CD8-positive, alpha-beta memory T cell (primary cell): ENCODE measurements at regions not wholly inside any gene's neighbourhood (a gene's known extent, or its start where the extent isn't known, plus 50 kb on each side); places are given as distances from the start of the nearest gene placed in this dataset.

Experiments
- CTCF ChIA-PET: fragments of 350-600 bp; sonication (Branson Sonifier 250); formaldehyde crosslinking; loops from one replicate; lab custom pipeline; 2021; ENCODE audit warnings: antibody characterized with exemption; lab: Charles Lee
- POLR2A ChIA-PET: fragments of 350-600 bp; sonication (Branson Sonifier 250); formaldehyde crosslinking; loops from one replicate; lab custom pipeline; 2021; ENCODE audit warnings: antibody characterized with exemption; lab: Charles Lee
- DNase-seq, 5 donors: peaks; one replicate each; pipeline versions ENCODE4 v3.0.0 to v3.0.0-alpha.2; 2020 to 2022; ENCODE audit warnings: mixed read lengths in 1 of 5
- H3K27ac ChIP-seq: one replicate; pipeline ENCODE4 v1.7.0; 2013; ENCODE audit warnings: low read depth, mild to moderate bottlenecking, low read length, moderate library complexity
- H3K27me3 ChIP-seq: 2 replicates; pipeline ENCODE4 v1.7.0; 2013; ENCODE audit warnings: low read length, mild to moderate bottlenecking; ENCODE audit not compliant: insufficient read depth, poor library complexity, severe bottlenecking
- H3K36me3 ChIP-seq: 2 replicates; pipeline ENCODE4 v1.7.0; 2013; ENCODE audit warnings: mild to moderate bottlenecking, low read length, moderate library complexity; ENCODE audit not compliant: insufficient read depth
- H3K4me1 ChIP-seq: 2 replicates; pipeline ENCODE4 v1.7.0; 2013; ENCODE audit warnings: mild to moderate bottlenecking, low read length, moderate library complexity; ENCODE audit not compliant: insufficient read depth
- H3K4me3 ChIP-seq: 2 replicates; pipeline ENCODE4 v1.7.0; 2013; ENCODE audit warnings: mild to moderate bottlenecking, low read length
- H3K9me3 ChIP-seq: 2 replicates; pipeline ENCODE4 v1.7.0; 2013; ENCODE audit warnings: mild to moderate bottlenecking, low read length
- H3K27ac Mint-ChIP-seq, 8 donors: one replicate each; pipeline ENCODE4 v1.8.0; 2020 to 2021; ENCODE audit warnings: mixed read lengths in 8 of 8, mild to moderate bottlenecking in 6 of 8, inconsistent platforms in 3 of 8, moderate library complexity in 3 of 8
- H3K27me3 Mint-ChIP-seq, 2 donors: one replicate each; pipeline ENCODE4 v1.8.0; 2020 to 2021; ENCODE audit warnings: mixed read lengths in 2 of 2, mild to moderate bottlenecking in 1 of 2, moderate library complexity in 1 of 2
- H3K36me3 Mint-ChIP-seq, 3 donors: one replicate each; pipeline ENCODE4 v1.8.0; 2020 to 2021; ENCODE audit warnings: mixed read lengths in 3 of 3, inconsistent platforms in 1 of 3, mild to moderate bottlenecking in 1 of 3
- H3K4me1 Mint-ChIP-seq, 3 donors: one replicate each; pipeline ENCODE4 v1.8.0; 2020 to 2021; ENCODE audit warnings: mixed read lengths in 3 of 3, inconsistent platforms in 1 of 3, mild to moderate bottlenecking in 1 of 3
- H3K4me3 Mint-ChIP-seq, 7 donors: one replicate each; pipeline ENCODE4 v1.8.0; 2020 to 2021; ENCODE audit warnings: mixed read lengths in 7 of 7, mild to moderate bottlenecking in 6 of 7, moderate library complexity in 4 of 7, inconsistent platforms in 2 of 7
- H3K9me3 Mint-ChIP-seq, 5 donors: one replicate each; pipeline ENCODE4 v1.8.0; 2020 to 2022; ENCODE audit warnings: mixed read lengths in 5 of 5, mild to moderate bottlenecking in 3 of 5, moderate library complexity in 2 of 5, inconsistent platforms in 1 of 5

- POLR2A ChIA-PET = interaction anchor here (0.5 to 1.9 kb wide), 16 partner anchors 9 to 1681 kb away, joined by 3 to 9 read pairs (median 4); no protein-coding TSS in a partner anchor
Observed at GRCh38 chr7:130912862-130913638, 179.0 kb upstream of the KLF14 start.

GRCh38 chr7:130913639-130914553 lies 179.9 kb upstream of the KLF14 start:
- no peaks in the 10 kb centered on the region for H3K9me3 Mint-ChIP-seq
- peaks cover 0 to 3% of the 10 kb centered on the region in 2 donors for H3K27me3 Mint-ChIP-seq
- no peak for DNase-seq
- ChIA-PET POLR2A (interaction anchor here (0.6 to 1.9 kb wide), 15 partner anchors 8 to 1681 kb away, joined by 3 to 9 read pairs (median 5); no protein-coding TSS in a partner anchor), CTCF (interaction anchor here (1.1 to 2.3 kb wide), 10 partner anchors 9 to 501 kb away, joined by 3 to 9 read pairs (median 6); no protein-coding TSS in a partner anchor)
- H3K36me3 Mint-ChIP-seq = peaks cover 0 to 66% (median 0%) of the 10 kb centered on the region in 3 donors
- peak overlapping the region; percentile 93 to 98 (median 96) for H3K27ac Mint-ChIP-seq
- Histone ChIP-seq H3K27ac (peak overlapping the region; percentile 84), H3K36me3 (no peaks in the 10 kb centered on the region), H3K4me1 (peaks cover 90% of the 10 kb centered on the region), H3K27me3 (no peaks in the 10 kb centered on the region), H3K9me3 (no peaks in the 10 kb centered on the region), H3K4me3 (peak overlapping the region; percentile 80)
- H3K4me3 Mint-ChIP-seq = peak overlapping the region; percentile 89 to 96 (median 92)
- H3K4me1 Mint-ChIP-seq = peaks cover 92 to 99% (median 97%) of the 10 kb centered on the region in 3 donors

More at GRCh38 chr7:130912862-130913638, 179.0 kb upstream of the KLF14 start:
- Mint-ChIP-seq H3K4me3 (peak overlapping the region; percentile 89 to 96 (median 92)), H3K27me3 (peaks cover 0 to 3% of the 10 kb centered on the region in 2 donors), H3K4me1 (peaks cover 87 to 96% (median 94%) of the 10 kb centered on the region in 3 donors), H3K36me3 (peaks cover 0 to 65% (median 0%) of the 10 kb centered on the region in 3 donors), H3K27ac (peak overlapping the region; percentile 93 to 98 (median 96)), H3K9me3 (no peaks in the 10 kb centered on the region)
- Histone ChIP-seq H3K4me3 (peak overlapping the region; percentile 80), H3K36me3 (no peaks in the 10 kb centered on the region), H3K27ac (peak overlapping the region; percentile 84), H3K4me1 (peaks cover 84% of the 10 kb centered on the region), H3K9me3 (no peaks in the 10 kb centered on the region), H3K27me3 (no peaks in the 10 kb centered on the region)
- DNase-seq = peak; percentile 77 to 91 (median 84)
- CTCF ChIA-PET = interaction anchor here (1.1 to 2.3 kb wide), 8 partner anchors 10 to 502 kb away, joined by 3 to 9 read pairs (median 6); no protein-coding TSS in a partner anchor

DNA sequence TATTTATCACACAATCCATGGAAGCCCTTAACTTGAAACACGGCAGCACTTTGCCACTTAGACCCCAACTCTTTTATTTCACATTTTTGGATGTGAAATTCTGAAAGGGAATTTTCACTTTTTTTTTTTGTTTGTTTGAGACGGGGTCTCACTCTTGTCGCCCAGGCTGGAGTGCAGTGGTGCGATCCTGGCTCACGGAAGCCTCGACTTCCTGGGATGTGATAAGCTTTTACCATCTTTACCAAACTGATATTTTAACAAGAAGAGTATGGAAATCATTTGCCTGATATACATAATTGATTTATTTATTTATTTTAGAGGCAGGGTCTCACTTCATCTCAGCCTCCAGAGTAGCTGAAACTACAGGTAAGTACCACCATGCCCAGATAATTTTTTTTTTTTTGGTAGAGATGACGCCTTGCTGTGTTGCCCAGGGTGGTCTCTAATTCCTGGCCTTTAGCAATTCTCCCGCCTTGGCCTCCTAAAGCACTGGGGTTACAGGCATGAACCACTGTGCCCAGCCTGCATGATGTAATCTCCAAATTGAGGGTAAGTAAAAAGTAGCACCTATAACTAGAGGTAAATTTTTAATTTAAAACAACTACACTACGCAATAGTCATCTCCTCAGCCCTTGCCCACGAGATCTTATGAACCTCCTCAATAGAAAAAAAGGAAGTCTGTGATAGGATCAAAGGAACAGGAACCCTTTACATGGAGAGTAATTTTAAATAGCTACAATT lies 180.7 kb upstream of the KLF14 start:
- H3K4me1 Mint-ChIP-seq = peaks cover 91 to 99% (median 97%) of the 10 kb centered on the region in 3 donors
- no peak overlapping the region for H3K4me3 ChIP-seq

DNA sequence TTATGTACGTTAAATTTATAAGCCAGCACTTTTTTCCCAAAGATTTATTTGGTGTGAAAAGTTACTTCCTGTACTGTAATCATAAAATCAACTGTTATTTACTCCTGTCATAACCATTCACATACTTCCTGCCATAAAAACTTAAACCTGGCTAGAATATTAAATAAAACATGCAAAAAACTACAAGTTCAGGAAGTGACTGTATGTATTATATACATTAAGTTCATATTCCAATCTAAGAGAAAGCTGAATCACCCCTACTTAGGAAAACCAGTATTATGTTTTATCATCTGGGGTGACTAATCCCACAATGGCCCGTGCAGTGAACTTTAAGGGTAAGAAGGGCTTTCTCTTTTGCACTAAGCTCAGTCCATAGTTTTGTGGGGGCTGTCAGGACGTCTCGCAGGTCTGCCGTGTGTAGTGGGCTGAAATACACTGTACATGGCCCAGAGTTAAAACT lies 183.7 kb upstream of the KLF14 start:
- peaks cover 0 to 4% of the 10 kb centered on the region in 2 donors for H3K27me3 Mint-ChIP-seq
- peak overlapping the region; percentile 37 to 82 (median 51) for H3K4me3 Mint-ChIP-seq
- Histone ChIP-seq H3K27ac (no peak overlapping the region), H3K27me3 (no peaks in the 10 kb centered on the region), H3K36me3 (no peaks in the 10 kb centered on the region), H3K4me1 (peaks cover 60% of the 10 kb centered on the region), H3K4me3 (no peak overlapping the region), H3K9me3 (no peaks in the 10 kb centered on the region)
- no peaks in the 10 kb centered on the region for H3K9me3 Mint-ChIP-seq
- H3K36me3 Mint-ChIP-seq = peaks cover 0 to 67% (median 5%) of the 10 kb centered on the region in 3 donors
- CTCF ChIA-PET = interaction anchor here (0.9 to 3.1 kb wide), 2 partner anchors 13 to 21 kb away, joined by 4 to 16 read pairs; no protein-coding TSS in a partner anchor
- POLR2A ChIA-PET = no interaction called here
- no peak for DNase-seq
- peak overlapping the region; percentile 70 to 96 (median 80) for H3K27ac Mint-ChIP-seq
- peaks cover 73 to 98% (median 94%) of the 10 kb centered on the region in 3 donors for H3K4me1 Mint-ChIP-seq

More for the DNA sequence above, 180.7 kb upstream of the KLF14 start:
- no peaks in the 10 kb centered on the region for H3K27me3 ChIP-seq
- POLR2A ChIA-PET = interaction anchor here (0.5 to 1.9 kb wide), 6 partner anchors 7 to 126 kb away, joined by 4 to 8 read pairs (median 6); no protein-coding TSS in a partner anchor
- no peak overlapping the region for H3K27ac ChIP-seq
- peaks cover 0 to 65% (median 3%) of the 10 kb centered on the region in 3 donors for H3K36me3 Mint-ChIP-seq
- H3K27me3 Mint-ChIP-seq = peaks cover 0 to 3% of the 10 kb centered on the region in 2 donors
- peaks cover 82% of the 10 kb centered on the region for H3K4me1 ChIP-seq
- peak overlapping the region; percentile 50 to 96 (median 91) for H3K4me3 Mint-ChIP-seq
- H3K9me3 ChIP-seq = no peaks in the 10 kb centered on the region
- CTCF ChIA-PET = interaction anchor here (1.1 to 2.3 kb wide), 8 partner anchors 10 to 500 kb away, joined by 3 to 8 read pairs (median 6); no protein-coding TSS in a partner anchor
- H3K36me3 ChIP-seq = no peaks in the 10 kb centered on the region
- H3K9me3 Mint-ChIP-seq = no peaks in the 10 kb centered on the region
- no peak for DNase-seq
- peak overlapping the region; percentile 93 to 98 (median 96) for H3K27ac Mint-ChIP-seq

GRCh38 chr7:130918129-130919052 lies 184.4 kb upstream of the KLF14 start:
- H3K36me3 Mint-ChIP-seq = peaks cover 0 to 71% (median 9%) of the 10 kb centered on the region in 3 donors
- H3K27me3 ChIP-seq = no peaks in the 10 kb centered on the region
- H3K27me3 Mint-ChIP-seq = peaks cover 0 to 3% of the 10 kb centered on the region in 2 donors
- no peak overlapping the region for H3K27ac ChIP-seq
- no peak for DNase-seq
- H3K9me3 ChIP-seq = no peaks in the 10 kb centered on the region
- ChIA-PET POLR2A (no interaction called here), CTCF (interaction anchor here (0.9 to 3.1 kb wide), 3 partner anchors 12 to 151 kb away, joined by 3 to 16 read pairs (median 4); no protein-coding TSS in a partner anchor)
- H3K4me1 Mint-ChIP-seq = peaks cover 77 to 99% (median 97%) of the 10 kb centered on the region in 3 donors
- no peaks in the 10 kb centered on the region for H3K36me3 ChIP-seq
- H3K27ac Mint-ChIP-seq = peak overlapping the region; percentile 70 to 96 (median 84)
- H3K4me3 Mint-ChIP-seq = peak overlapping the region; percentile 37 to 82 (median 51)
- peaks cover 62% of the 10 kb centered on the region for H3K4me1 ChIP-seq
- H3K4me3 ChIP-seq = no peak overlapping the region
- no peaks in the 10 kb centered on the region for H3K9me3 Mint-ChIP-seq

GRCh38 chr7:130919316-130920103 lies 185.5 kb upstream of the KLF14 start:
- no peaks in the 10 kb centered on the region for H3K9me3 ChIP-seq
- peaks cover 70 to 98% (median 93%) of the 10 kb centered on the region in 3 donors for H3K4me1 Mint-ChIP-seq
- peaks cover 0 to 3% of the 10 kb centered on the region in 2 donors for H3K27me3 Mint-ChIP-seq
- H3K27ac Mint-ChIP-seq = peak overlapping the region; percentile 47 to 91 (median 82)
- POLR2A ChIA-PET = no interaction called here
- no peaks in the 10 kb centered on the region for H3K36me3 ChIP-seq
- no peak overlapping the region for H3K27ac ChIP-seq
- no peak overlapping the region for H3K4me3 ChIP-seq
- CTCF ChIA-PET = interaction anchor here (3.1 kb wide), 1 partner anchor 22 kb away, joined by 16 read pairs; no protein-coding TSS in a partner anchor
- peaks cover 60% of the 10 kb centered on the region for H3K4me1 ChIP-seq
- H3K36me3 Mint-ChIP-seq = peaks cover 0 to 72% (median 11%) of the 10 kb centered on the region in 3 donors
- H3K9me3 Mint-ChIP-seq = no peaks in the 10 kb centered on the region
- H3K27me3 ChIP-seq = no peaks in the 10 kb centered on the region
- peak overlapping the region in 2 of 7 donors; percentile 11 to 27 for H3K4me3 Mint-ChIP-seq
- no peak for DNase-seq
